GM23248 (cell line): ENCODE measurements at regions not wholly inside any gene's neighbourhood (a gene's known extent, or its start where the extent isn't known, plus 50 kb on each side); places are given as distances from the start of the nearest gene placed in this dataset.

ENCODE experiments used
- EZH2 ChIP-seq: fragments of 200-600 bp; sonication (generic); IDR thresholded peaks from 2 replicates; pipeline ENCODE4 v1.6.1; 2018; ENCODE audit warnings: antibody characterized with exemption, mild to moderate bottlenecking; ENCODE audit not compliant: insufficient read depth, poor library complexity, severe bottlenecking
- EZH2phosphoT487 ChIP-seq: fragments of 200-600 bp; sonication (generic); IDR thresholded peaks from 2 replicates; pipeline ENCODE4 v1.6.1; 2018; ENCODE audit warnings: antibody characterized with exemption, moderate library complexity, mild to moderate bottlenecking, low read depth; ENCODE audit not compliant: insufficient read depth

DNA sequence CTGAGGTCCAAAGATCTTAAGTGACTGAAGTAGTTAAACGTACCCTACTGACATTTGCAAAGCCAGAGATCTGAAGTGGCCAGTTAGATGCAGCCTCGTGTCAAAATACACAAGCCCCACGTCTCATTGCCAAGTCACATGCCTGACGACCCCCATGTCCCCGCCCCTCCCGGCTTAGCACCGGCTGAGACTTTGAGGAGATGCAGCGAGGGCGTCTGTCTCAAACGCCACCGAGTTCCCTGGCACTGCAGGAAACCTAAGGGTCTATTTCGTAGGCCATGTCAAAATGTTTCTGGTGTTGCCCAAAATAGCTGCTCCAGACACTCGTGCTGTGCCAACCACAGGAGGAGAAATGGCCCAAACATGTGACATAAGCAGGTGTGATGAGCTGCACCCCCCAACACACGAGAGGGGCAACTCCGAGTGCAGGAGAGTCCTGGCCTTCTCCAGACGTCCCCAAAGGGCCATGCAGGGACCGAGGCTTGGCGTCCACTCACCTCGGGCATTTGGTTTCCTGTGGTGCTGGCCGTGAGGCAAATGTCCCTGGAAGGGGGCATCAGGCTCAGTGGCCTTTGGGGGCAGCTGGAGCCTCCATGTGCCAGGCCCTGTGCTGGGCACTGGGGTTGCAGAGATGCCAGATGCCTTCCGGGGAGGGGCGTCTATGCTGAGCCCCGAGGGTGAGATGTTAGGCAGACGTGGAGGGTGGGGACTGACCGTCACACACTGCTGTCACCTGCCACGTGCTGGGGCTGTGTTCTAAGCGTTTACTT, 67.0 kb downstream of the MATN1 start:
- TF ChIP-seq EZH2phosphoT487 (no peak), EZH2 (no peak)
